ENCODE measurements at regions not wholly inside any gene's neighbourhood (a gene's known extent, or its start where the extent isn't known, plus 50 kb on each side); places are given as distances from the start of the nearest gene placed in this dataset.

DNA sequence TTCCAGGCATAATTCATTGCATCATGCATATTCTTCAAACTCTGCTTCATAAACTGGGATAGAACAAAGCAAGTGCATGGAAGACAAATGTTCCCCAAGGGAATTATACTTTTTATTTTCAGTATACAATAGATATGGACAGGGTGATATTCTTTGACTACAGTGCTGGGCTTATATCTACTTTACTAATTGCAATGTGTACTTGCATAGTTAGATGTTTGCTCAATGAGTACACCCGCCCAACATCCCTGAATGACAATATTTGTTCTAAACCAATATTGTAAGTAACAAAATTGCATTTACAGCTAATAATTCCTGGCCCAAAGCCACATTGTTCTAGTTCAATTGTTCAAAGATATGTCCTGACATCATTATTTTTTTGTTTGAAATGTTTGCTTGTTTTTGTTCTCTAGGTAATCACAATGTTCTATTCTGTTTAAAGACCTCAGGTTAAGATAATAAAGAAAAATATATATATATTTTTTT lies 171.4 kb downstream of the PTN start:
- Histone ChIP-seq H3K27me3 (ENCODE audit: control insufficient read depth in 1 of 2, insufficient read depth in 2 of 2, low read length in 2 of 2) (no peaks in the 10 kb centered on the region), H3K27ac (ENCODE audit: low read depth, low read length) (no peak overlapping the region), H3K4me3 (ENCODE audit: low read depth in 1 of 2, low read length in 2 of 2) (no peak overlapping the region), H3K4me1 (ENCODE audit: insufficient read depth, low read length) (peaks cover 7% of the 10 kb centered on the region), H3K9me3 (ENCODE audit: low read length) (no peaks in the 10 kb centered on the region), H3K36me3 (ENCODE audit: insufficient read depth, low read length) (no peaks in the 10 kb centered on the region), H3K9ac (ENCODE audit: low read length) (no peak overlapping the region)

DNA sequence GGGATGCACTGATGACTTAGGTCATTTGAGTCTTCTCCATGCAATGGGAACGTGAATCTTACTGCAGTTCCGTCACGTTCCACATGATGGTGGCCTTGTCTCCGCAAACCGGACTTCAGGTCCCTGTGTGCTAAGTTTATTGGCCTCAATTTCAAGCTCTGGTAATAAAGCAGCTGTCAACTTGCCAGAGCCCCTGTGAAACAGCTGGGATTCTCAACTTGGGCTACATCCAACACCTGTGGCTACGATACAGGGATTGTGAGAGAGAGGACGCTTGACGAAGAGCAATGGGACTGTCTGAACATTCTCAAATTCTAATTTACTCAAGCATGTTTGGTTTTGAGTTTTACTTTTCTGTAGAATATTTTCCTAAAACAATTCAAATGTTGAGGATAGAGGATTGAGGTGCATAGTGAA lies 174.2 kb downstream of the PTN start:
- Histone ChIP-seq H3K4me3 (ENCODE audit: low read depth in 1 of 2, low read length in 2 of 2) (no peak overlapping the region), H3K9me3 (ENCODE audit: low read length) (no peaks in the 10 kb centered on the region), H3K27ac (ENCODE audit: low read depth, low read length) (no peak overlapping the region), H3K27me3 (ENCODE audit: control insufficient read depth in 1 of 2, insufficient read depth in 2 of 2, low read length in 2 of 2) (no peaks in the 10 kb centered on the region), H3K36me3 (ENCODE audit: insufficient read depth, low read length) (no peaks in the 10 kb centered on the region), H3K9ac (ENCODE audit: low read length) (no peak overlapping the region), H3K4me1 (ENCODE audit: insufficient read depth, low read length) (peaks cover 7% of the 10 kb centered on the region)

DNA sequence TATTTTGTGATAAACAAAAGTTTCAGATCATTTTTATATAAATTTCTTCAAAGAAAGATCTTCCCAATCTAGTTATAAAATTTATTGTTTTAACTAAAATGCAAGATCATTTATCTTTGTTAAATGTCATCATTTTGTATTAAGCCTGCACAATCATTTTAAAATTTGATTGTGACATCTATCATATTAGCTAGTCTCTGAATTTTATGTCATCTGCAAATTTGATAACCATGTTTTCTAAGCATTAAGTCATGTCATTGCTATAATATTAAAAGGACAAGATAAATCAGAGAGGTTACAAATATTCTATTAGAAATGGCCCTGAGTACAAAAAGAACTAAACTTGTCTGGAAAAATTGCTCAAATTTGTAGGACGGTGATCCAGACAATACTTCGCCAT lies 175.9 kb downstream of the PTN start:
- H3K36me3 ChIP-seq (ENCODE audit: insufficient read depth, low read length), result no peaks in the 10 kb centered on the region

DNA sequence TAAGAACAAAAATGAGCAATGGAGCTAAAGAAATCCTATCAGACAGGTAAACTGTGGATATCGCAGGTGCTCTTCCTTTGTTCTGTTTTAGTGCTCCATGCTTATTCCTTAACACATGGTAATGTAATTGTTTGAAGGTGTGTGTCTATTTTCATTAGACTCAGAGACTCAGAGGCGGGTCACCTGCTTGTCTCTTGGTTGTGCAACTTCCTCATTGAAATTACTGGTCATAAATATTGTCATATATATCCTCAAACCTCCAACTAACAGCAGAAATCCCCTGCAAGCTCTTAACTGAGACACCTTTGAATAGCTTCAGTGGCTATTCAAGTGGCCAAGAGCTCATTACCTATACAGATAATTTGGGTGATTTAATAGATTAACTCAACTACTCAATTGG lies 177.2 kb downstream of the PTN start:
- Histone ChIP-seq H3K27me3 (ENCODE audit: control insufficient read depth in 1 of 2, insufficient read depth in 2 of 2, low read length in 2 of 2) (no peaks in the 10 kb centered on the region), H3K4me3 (ENCODE audit: low read depth in 1 of 2, low read length in 2 of 2) (no peak overlapping the region), H3K9me3 (ENCODE audit: low read length) (no peaks in the 10 kb centered on the region), H3K27ac (ENCODE audit: low read depth, low read length) (no peak overlapping the region), H3K9ac (ENCODE audit: low read length) (no peak overlapping the region), H3K4me1 (ENCODE audit: insufficient read depth, low read length) (peaks cover 7% of the 10 kb centered on the region), H3K36me3 (ENCODE audit: insufficient read depth, low read length) (no peaks in the 10 kb centered on the region)

More for the DNA sequence above, 175.9 kb downstream of the PTN start:
- H3K27me3 ChIP-seq (ENCODE audit: control insufficient read depth in 1 of 2, insufficient read depth in 2 of 2, low read length in 2 of 2), result no peaks in the 10 kb centered on the region
- no peaks in the 10 kb centered on the region for H3K9me3 ChIP-seq (ENCODE audit: low read length)
- H3K4me1 ChIP-seq (ENCODE audit: insufficient read depth, low read length), result peaks cover 7% of the 10 kb centered on the region
- no peak overlapping the region for H3K9ac ChIP-seq (ENCODE audit: low read length)
- no peak overlapping the region for H3K27ac ChIP-seq (ENCODE audit: low read depth, low read length)
- no peak overlapping the region for H3K4me3 ChIP-seq (ENCODE audit: low read depth in 1 of 2, low read length in 2 of 2)

DNA sequence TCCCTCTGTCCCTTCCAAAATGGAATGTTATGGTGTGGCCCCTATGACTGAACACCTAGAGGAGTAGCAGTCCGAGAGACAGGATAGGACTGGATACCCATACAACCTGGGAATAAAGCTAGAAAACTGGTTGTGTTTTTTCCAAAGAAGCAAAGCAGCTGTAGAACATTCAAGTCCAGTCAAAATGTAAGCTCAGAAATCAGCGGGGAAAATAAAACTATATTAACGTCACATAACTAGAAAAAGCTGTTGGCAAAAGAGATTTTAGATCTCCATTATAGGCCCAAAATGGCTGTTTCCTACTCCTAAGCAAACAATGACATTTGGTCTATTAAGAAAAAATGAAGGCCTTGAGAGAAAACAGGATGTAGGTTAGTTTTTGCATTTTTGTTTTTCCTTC lies 177.7 kb downstream of the PTN start:
- H3K9me3 ChIP-seq (ENCODE audit: low read length), result no peaks in the 10 kb centered on the region
- no peaks in the 10 kb centered on the region for H3K36me3 ChIP-seq (ENCODE audit: insufficient read depth, low read length)
- no peaks in the 10 kb centered on the region for H3K27me3 ChIP-seq (ENCODE audit: control insufficient read depth in 1 of 2, insufficient read depth in 2 of 2, low read length in 2 of 2)
- peaks cover 7% of the 10 kb centered on the region for H3K4me1 ChIP-seq (ENCODE audit: insufficient read depth, low read length)
- no peak overlapping the region for H3K27ac ChIP-seq (ENCODE audit: low read depth, low read length)
- H3K4me3 ChIP-seq (ENCODE audit: low read depth in 1 of 2, low read length in 2 of 2), result no peak overlapping the region
- H3K9ac ChIP-seq (ENCODE audit: low read length), result no peak overlapping the region

DNA sequence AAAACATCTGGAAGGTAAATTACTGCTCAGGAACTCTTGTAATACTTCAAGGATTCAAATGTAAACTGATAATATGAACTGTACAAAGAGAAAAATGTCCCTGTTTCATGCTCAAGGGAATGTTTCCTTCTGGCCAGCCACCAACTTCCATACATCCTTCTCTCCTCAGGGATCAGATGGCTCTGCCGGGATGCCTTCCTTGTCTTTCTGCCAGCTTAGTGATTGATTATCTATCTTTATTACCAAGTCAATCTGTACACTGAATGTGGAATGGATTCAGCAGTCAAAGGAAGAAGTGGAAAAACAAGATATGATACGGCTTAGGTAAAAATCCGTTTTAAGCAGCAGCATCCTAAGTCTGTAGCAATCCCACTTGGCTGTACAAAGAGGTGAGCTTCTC lies 178.3 kb downstream of the PTN start:
- peaks cover 7% of the 10 kb centered on the region for H3K4me1 ChIP-seq (ENCODE audit: insufficient read depth, low read length)
- no peak overlapping the region for H3K9ac ChIP-seq (ENCODE audit: low read length)

DNA sequence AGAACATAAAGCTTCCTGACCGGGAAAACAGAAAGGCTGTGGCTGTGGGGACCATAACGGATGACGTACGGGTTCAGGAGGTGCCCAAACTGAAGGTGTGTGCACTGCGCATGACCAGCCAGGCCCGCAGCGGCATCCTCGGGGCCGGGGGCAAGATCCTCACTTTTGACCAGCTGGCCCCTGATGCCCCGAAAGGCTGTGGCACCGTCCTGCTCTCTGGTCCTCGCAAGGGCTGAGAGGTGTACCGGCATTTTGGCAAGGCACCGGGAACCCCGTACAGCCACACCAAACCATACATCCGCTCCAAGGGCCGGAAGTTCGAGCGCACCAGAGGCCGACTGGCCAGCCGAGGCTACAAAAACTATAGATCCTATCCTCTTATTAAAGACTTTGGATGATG lies 179.3 kb downstream of the PTN start:
- Histone ChIP-seq H3K4me1 (ENCODE audit: insufficient read depth, low read length) (peaks cover 4% of the 10 kb centered on the region), H3K4me3 (ENCODE audit: low read depth in 1 of 2, low read length in 2 of 2) (no peak overlapping the region), H3K9ac (ENCODE audit: low read length) (no peak overlapping the region), H3K27ac (ENCODE audit: low read depth, low read length) (no peak overlapping the region), H3K9me3 (ENCODE audit: low read length) (no peaks in the 10 kb centered on the region), H3K36me3 (ENCODE audit: insufficient read depth, low read length) (no peaks in the 10 kb centered on the region), H3K27me3 (ENCODE audit: control insufficient read depth in 1 of 2, insufficient read depth in 2 of 2, low read length in 2 of 2) (no peaks in the 10 kb centered on the region)

More for the DNA sequence above, 178.3 kb downstream of the PTN start:
- Histone ChIP-seq H3K27me3 (ENCODE audit: control insufficient read depth in 1 of 2, insufficient read depth in 2 of 2, low read length in 2 of 2) (no peaks in the 10 kb centered on the region), H3K9me3 (ENCODE audit: low read length) (no peaks in the 10 kb centered on the region), H3K27ac (ENCODE audit: low read depth, low read length) (no peak overlapping the region), H3K4me3 (ENCODE audit: low read depth in 1 of 2, low read length in 2 of 2) (no peak overlapping the region), H3K36me3 (ENCODE audit: insufficient read depth, low read length) (no peaks in the 10 kb centered on the region)

DNA sequence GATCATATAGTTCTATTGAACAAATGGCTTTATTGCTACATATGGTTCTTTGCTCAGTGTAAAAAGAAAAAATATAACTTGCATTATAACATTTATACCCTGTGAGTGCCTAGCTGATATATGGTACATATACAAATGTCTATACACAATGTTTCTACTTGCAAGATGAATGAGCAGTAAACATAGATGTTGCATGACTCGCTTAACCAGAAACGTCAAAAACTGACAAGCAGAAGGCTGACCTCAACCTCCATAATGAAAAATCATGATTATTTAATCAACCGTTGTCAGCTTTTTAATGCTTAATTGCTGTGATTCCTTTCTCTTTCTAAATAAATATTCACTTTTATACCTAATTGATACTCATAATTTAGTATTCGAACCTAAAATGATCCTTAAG lies 183.3 kb downstream of the PTN start:
- H3K9me3 ChIP-seq (ENCODE audit: low read length), result no peaks in the 10 kb centered on the region
- H3K36me3 ChIP-seq (ENCODE audit: insufficient read depth, low read length), result no peaks in the 10 kb centered on the region
- no peak overlapping the region for H3K27ac ChIP-seq (ENCODE audit: low read depth, low read length)
- H3K4me1 ChIP-seq (ENCODE audit: insufficient read depth, low read length), result no peaks in the 10 kb centered on the region
- H3K27me3 ChIP-seq (ENCODE audit: control insufficient read depth in 1 of 2, insufficient read depth in 2 of 2, low read length in 2 of 2), result no peaks in the 10 kb centered on the region
- no peak overlapping the region for H3K9ac ChIP-seq (ENCODE audit: low read length)
- H3K4me3 ChIP-seq (ENCODE audit: low read depth in 1 of 2, low read length in 2 of 2), result no peak overlapping the region

DNA sequence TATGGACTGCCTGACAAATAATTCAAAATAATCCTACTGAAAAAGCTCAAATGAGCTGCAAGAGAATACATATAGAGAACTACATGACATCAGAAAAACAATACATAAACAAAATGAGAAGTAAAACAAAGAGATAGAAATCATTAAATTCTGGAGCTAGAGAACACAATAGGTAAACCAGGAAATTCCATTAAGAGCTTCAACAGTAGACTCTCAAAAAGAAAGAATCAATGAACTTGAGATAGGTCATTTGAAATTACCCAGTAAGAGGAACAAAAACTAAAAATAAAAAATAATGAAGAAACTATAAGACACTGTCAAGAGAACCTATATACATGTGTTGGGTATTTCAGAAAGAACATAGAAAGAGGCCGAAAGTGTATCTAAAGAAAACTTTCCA lies 186.3 kb downstream of the PTN start:
- H3K9me3 ChIP-seq (ENCODE audit: low read length), result no peaks in the 10 kb centered on the region
- no peak overlapping the region for H3K4me3 ChIP-seq (ENCODE audit: low read depth in 1 of 2, low read length in 2 of 2)
- H3K4me1 ChIP-seq (ENCODE audit: insufficient read depth, low read length), result peaks cover under 1% of the 10 kb centered on the region
- H3K36me3 ChIP-seq (ENCODE audit: insufficient read depth, low read length), result no peaks in the 10 kb centered on the region
- H3K27me3 ChIP-seq (ENCODE audit: control insufficient read depth in 1 of 2, insufficient read depth in 2 of 2, low read length in 2 of 2), result no peaks in the 10 kb centered on the region
- H3K9ac ChIP-seq (ENCODE audit: low read length), result no peak overlapping the region
- no peak overlapping the region for H3K27ac ChIP-seq (ENCODE audit: low read depth, low read length)

DNA sequence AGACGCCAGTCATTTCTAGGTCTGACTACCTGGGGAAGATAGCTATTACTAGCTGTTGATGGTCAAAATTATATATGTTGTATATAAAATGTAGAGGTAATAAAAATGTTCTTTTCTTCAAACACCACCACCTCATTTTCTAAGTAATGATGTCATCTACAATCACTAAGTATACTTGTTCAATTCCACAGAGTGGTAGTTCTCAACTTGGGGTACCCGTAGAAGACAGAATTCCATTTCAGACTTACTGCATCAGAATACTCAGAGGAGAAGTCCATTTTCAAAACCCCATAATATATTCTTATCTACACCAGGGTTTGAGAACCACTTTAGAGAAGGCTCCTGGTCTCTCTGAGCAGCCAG lies 191.9 kb downstream of the PTN start:
- no peaks in the 10 kb centered on the region for H3K27me3 ChIP-seq (ENCODE audit: control insufficient read depth in 1 of 2, insufficient read depth in 2 of 2, low read length in 2 of 2)
- H3K9ac ChIP-seq (ENCODE audit: low read length), result no peak overlapping the region
- H3K36me3 ChIP-seq (ENCODE audit: insufficient read depth, low read length), result no peaks in the 10 kb centered on the region
- H3K4me1 ChIP-seq (ENCODE audit: insufficient read depth, low read length), result peaks cover 41% of the 10 kb centered on the region
- no peak overlapping the region for H3K4me3 ChIP-seq (ENCODE audit: low read depth in 1 of 2, low read length in 2 of 2)
- H3K27ac ChIP-seq (ENCODE audit: low read depth, low read length), result peak overlapping the region; percentile 40
- H3K9me3 ChIP-seq (ENCODE audit: low read length), result no peaks in the 10 kb centered on the region

DNA sequence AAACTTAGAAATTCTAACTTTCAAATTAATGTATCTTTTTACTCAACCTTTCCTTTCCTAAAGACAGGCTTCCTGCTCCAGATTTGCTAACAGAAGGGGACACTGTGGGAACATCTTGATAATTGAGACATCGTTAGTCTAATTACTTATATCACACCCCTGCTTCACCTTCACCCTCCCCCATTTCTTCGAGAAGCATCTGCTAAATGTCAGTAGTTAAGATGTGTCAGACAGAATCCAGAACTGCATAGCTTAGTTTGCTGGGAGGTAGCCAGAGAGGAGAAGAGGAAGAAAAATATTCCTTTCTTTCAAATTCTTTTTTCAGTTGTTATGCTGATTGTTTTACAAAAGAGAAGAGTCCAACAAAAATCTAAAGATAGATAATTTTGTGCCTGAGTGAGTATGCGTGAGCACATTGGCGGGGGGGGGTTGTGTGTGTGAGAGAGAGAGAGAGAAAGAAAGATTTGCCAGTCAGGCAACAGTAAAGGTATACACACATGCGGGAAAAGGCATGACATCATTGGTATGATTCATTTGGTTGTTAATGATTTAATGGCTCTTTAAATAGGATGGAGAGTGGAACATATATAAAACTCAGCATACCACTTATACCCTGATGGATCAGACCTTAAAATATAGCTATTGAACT lies 192.4 kb downstream of the PTN start:
- Histone ChIP-seq H3K4me3 (ENCODE audit: low read depth in 1 of 2, low read length in 2 of 2) (no peak overlapping the region), H3K27ac (ENCODE audit: low read depth, low read length) (peak overlapping the region; percentile 47), H3K9ac (ENCODE audit: low read length) (no peak overlapping the region), H3K9me3 (ENCODE audit: low read length) (no peaks in the 10 kb centered on the region), H3K27me3 (ENCODE audit: control insufficient read depth in 1 of 2, insufficient read depth in 2 of 2, low read length in 2 of 2) (no peaks in the 10 kb centered on the region), H3K4me1 (ENCODE audit: insufficient read depth, low read length) (peaks cover 42% of the 10 kb centered on the region), H3K36me3 (ENCODE audit: insufficient read depth, low read length) (no peaks in the 10 kb centered on the region)

DNA sequence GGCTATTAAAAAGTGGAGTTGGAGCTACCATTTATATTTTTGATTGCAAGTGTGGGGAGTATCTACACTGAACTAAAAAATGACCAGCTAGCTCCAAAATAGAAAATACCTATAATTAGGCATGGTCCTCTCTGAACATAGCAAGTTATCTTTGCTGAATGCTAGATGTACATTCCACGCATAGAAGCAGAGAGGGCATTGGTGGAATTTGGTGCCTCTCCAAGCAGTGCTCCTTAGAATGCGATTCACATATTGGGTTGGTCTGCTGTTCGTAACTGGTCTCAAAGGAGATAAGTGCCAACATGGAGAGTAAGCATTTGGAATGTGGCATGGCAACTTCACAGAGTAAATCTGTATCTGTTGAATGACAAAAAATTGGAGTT lies 196.2 kb downstream of the PTN start:
- Histone ChIP-seq H3K36me3 (ENCODE audit: insufficient read depth, low read length) (no peaks in the 10 kb centered on the region), H3K27ac (ENCODE audit: low read depth, low read length) (peak overlapping the region; percentile 45), H3K4me3 (ENCODE audit: low read depth in 1 of 2, low read length in 2 of 2) (no peak overlapping the region), H3K9me3 (ENCODE audit: low read length) (no peaks in the 10 kb centered on the region), H3K4me1 (ENCODE audit: insufficient read depth, low read length) (peaks cover 47% of the 10 kb centered on the region), H3K9ac (ENCODE audit: low read length) (no peak overlapping the region), H3K27me3 (ENCODE audit: control insufficient read depth in 1 of 2, insufficient read depth in 2 of 2, low read length in 2 of 2) (no peaks in the 10 kb centered on the region)

Measured in muscle layer of colon (tissue), 2 donors.